Right lobe of liver (tissue), 6 donors: ENCODE measurements at regions not wholly inside any gene's neighbourhood (a gene's known extent, or its start where the extent isn't known, plus 50 kb on each side); places are given as distances from the start of the nearest gene placed in this dataset.

Experiments used
- ATAC-seq, 4 donors: fragments of 200-7000 bp; cut with Tn5 transposase; one replicate each; pipeline ENCODE4 v1.9.1; 2020; ENCODE audit warnings: mild to moderate bottlenecking in 4 of 4, moderate library complexity in 4 of 4
- DNase-seq, 3 donors: peaks; one replicate each; pipeline ENCODE4 v3.0.0-alpha.2; 2020
- H3K27ac ChIP-seq, 3 donors: fragments of 200-600 bp; one replicate each; pipeline ENCODE4 v1.8.0; 2022
- H3K27me3 ChIP-seq, 2 donors: fragments of 200-600 bp; one replicate each; pipeline ENCODE4 v1.8.0; 2022
- H3K36me3 ChIP-seq, 4 donors: fragments of 200-600 bp; sonication (generic) in 1 of 4; one replicate each; pipeline versions ENCODE4 v1.5.1 to v1.8.0; 2017 to 2022; ENCODE audit warnings: control low read depth in 1 of 4
- H3K4me1 ChIP-seq, 4 donors: fragments of 200-600 bp; sonication (generic) in 1 of 4; one replicate each; pipeline versions ENCODE4 v1.5.1 to v1.8.0; 2017 to 2022; ENCODE audit warnings: control low read depth in 1 of 4
- H3K4me3 ChIP-seq, 3 donors: fragments of 200-600 bp; one replicate each; pipeline ENCODE4 v1.8.0; 2022
- H3K9me3 ChIP-seq, 4 donors: fragments of 200-600 bp; sonication (generic) in 1 of 4; one replicate each; pipeline versions ENCODE4 v1.5.1 to v1.8.0; 2017 to 2022; ENCODE audit warnings: control low read depth in 1 of 4
- CTCF ChIP-seq, 4 donors: fragments of 200-600 bp in 3 of 4; fragments of 450-650 bp in 1 of 4; IDR thresholded peaks; one replicate each; pipeline versions ENCODE4 v1.5.1 to v1.8.0; 2016 to 2022; ENCODE audit warnings: antibody characterized with exemption in 4 of 4, mild to moderate bottlenecking in 2 of 4
- POLR2A ChIP-seq: fragments of 450-650 bp; IDR thresholded peaks from one replicate; pipeline ENCODE4 v1.6.1; 2017; ENCODE audit warnings: antibody characterized with exemption, mild to moderate bottlenecking
- WGBS: methylation state at CpG from one replicate; pipeline ENCODE4 v1.1.6; 2018; ENCODE audit warnings: low coverage, low lambda C conversion rate; ENCODE audit not compliant: insufficient coverage; ENCODE audit errors: missing lambda C conversion rate; 5-methylcytosine and 5-hydroxymethylcytosine counted together
- intact Hi-C, 2 donors: fragments of 100-400 bp; cut with DNase I; formaldehyde crosslinking; loops; one replicate each; pipeline versions ENCODE4 v1.11.2 to v1.14.1; 2022
- donor health status: DM: no; HTN: yes; CAD: no.
- donor health status: DM: no; HTN: no; CAD: no.
- donor health status: DM: no; HTN: no; CAD: no.
- donor health status: DM: no; HTN: yes; CAD: no.
- donor health status: DM: no; HTN: yes; CAD: no.

DNA sequence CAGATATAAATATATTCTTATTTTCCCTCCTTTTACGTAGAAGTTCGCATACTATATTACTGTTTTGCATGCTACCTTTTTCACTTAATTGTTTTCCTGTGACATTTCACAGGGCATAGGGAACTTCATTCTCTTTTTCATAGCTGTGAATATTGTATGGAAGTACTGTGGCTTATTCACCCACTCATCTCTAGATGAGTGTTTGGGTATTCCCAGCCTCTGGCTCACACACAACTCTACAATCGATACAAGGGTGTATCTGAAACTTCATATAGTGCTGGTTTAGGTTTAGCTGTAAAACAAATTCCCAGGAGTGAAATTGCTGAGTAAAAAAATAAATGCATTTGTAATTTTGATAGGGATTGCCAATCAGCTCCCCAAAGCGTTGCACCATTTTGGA lies 55.3 kb upstream of the MAGI1 start:
- TF ChIP-seq CTCF (IDR thresholded peaks at IDR 0.05), result no peak
- no peak for TF ChIP-seq POLR2A
- intact Hi-C loops, result no loop called here
- Histone ChIP-seq H3K9me3 (no peaks in the 10 kb centered on the region), H3K4me3 (no peak overlapping the region), H3K27me3 (no peaks in the 10 kb centered on the region), H3K4me1 (no peaks in the 10 kb centered on the region), H3K36me3 (no peaks in the 10 kb centered on the region), H3K27ac (no peak overlapping the region)
- ATAC-seq, result no peak
- WGBS, result 79% methylated on average over 4 of the region's 4 CpGs
- DNase-seq, result no peak

- DNase-seq, result no peak
- Histone ChIP-seq H3K4me1 (no peaks in the 10 kb centered on the region), H3K27ac (peak overlapping the region in 1 of 3 donors; percentile 13), H3K4me3 (no peak overlapping the region), H3K27me3 (no peaks in the 10 kb centered on the region), H3K9me3 (no peaks in the 10 kb centered on the region), H3K36me3 (no peaks in the 10 kb centered on the region)
- intact Hi-C loops, result no loop called here
- peak in 3 of 4 donors; percentile 56 to 70 (median 57) for ATAC-seq
- WGBS, result 41% methylated on average over 10 of the region's 10 CpGs
- TF ChIP-seq POLR2A (no peak), CTCF (IDR thresholded peaks at IDR 0.05) (no peak)
Measured at GRCh38 chr3:66092175-66092995, 53.7 kb upstream of the MAGI1 start.
